ENCODE measurements at regions not wholly inside any gene's neighbourhood (a gene's known extent, or its start where the extent isn't known, plus 50 kb on each side); places are given as distances from the start of the nearest gene placed in this dataset.

- TF ChIP-seq CTCF (conservative IDR thresholded peaks at IDR 0.05; ENCODE audit: low read depth, low read length): no peak
- DNase-seq (ENCODE audit: low read depth): peak; percentile 38
- no peak overlapping the region for H3K4me3 ChIP-seq (ENCODE audit: low read length)
These were observed 383.9 kb downstream of the SH3GL2 start for GRCh38 chr9:17962747-17963146.

GRCh38 chr9:17963498-17963897 is 384.6 kb downstream of the SH3GL2 start:
- no peak for DNase-seq (ENCODE audit: low read depth)
- H3K4me3 ChIP-seq (ENCODE audit: low read length): no peak overlapping the region
- TF ChIP-seq CTCF (conservative IDR thresholded peaks at IDR 0.05; ENCODE audit: low read depth, low read length): no peak

- H3K4me3 ChIP-seq (ENCODE audit: low read length): no peak overlapping the region
- TF ChIP-seq CTCF (conservative IDR thresholded peaks at IDR 0.05; ENCODE audit: low read depth, low read length): no peak
- no peak for DNase-seq (ENCODE audit: low read depth)
These were observed 388.9 kb downstream of the SH3GL2 start for GRCh38 chr9:17967731-17968130.

GRCh38 chr9:17969232-17969631 is 390.4 kb downstream of the SH3GL2 start:
- H3K4me3 ChIP-seq (ENCODE audit: low read length): no peak overlapping the region
- no peak for DNase-seq (ENCODE audit: low read depth)
- no peak for TF ChIP-seq CTCF (conservative IDR thresholded peaks at IDR 0.05; ENCODE audit: low read depth, low read length)

GRCh38 chr9:17970277-17970676 is 391.4 kb downstream of the SH3GL2 start:
- DNase-seq (ENCODE audit: low read depth): no peak

GRCh38 chr9:17978773-17979172 is 399.9 kb downstream of the SH3GL2 start:
- TF ChIP-seq CTCF (conservative IDR thresholded peaks at IDR 0.05; ENCODE audit: low read depth, low read length): no peak
- H3K4me3 ChIP-seq (ENCODE audit: low read length): no peak overlapping the region
- no peak for DNase-seq (ENCODE audit: low read depth)

More at GRCh38 chr9:17970277-17970676, 391.4 kb downstream of the SH3GL2 start:
- H3K4me3 ChIP-seq (ENCODE audit: low read length): no peak overlapping the region
- no peak for TF ChIP-seq CTCF (conservative IDR thresholded peaks at IDR 0.05; ENCODE audit: low read depth, low read length)

- no peak for TF ChIP-seq CTCF (conservative IDR thresholded peaks at IDR 0.05; ENCODE audit: low read depth, low read length)
- H3K4me3 ChIP-seq (ENCODE audit: low read length): no peak overlapping the region
- no peak for DNase-seq (ENCODE audit: low read depth)
These were observed 407.7 kb downstream of the SH3GL2 start for GRCh38 chr9:17986595-17986994.

Data from retinal pigment epithelial cell (primary cell).